ENCODE measurements at regions not wholly inside any gene's neighbourhood (a gene's known extent, or its start where the extent isn't known, plus 50 kb on each side); places are given as distances from the start of the nearest gene placed in this dataset.

DNA sequence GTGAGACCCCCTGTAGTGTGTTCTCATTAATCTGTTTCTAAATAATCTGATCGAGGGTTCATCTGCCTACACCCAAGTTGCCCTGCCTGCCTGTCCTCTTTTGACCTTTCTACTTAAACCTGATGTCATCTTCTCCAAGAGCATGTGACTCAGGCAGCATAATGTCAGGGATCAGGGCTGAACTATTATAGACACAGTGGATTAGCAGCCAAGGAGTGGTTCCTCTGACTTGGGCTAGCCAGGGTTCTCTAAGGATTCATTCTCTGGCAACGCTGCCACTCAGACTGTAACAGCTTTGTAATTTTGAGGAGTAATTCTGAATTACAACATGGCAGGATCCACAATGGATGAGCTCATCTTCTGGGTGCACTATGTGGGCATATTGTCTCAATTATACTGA, 124.0 kb downstream of the MDH1 start:
- H3K4me2 ChIP-seq (ENCODE audit: low read length), result no peak overlapping the region

DNA sequence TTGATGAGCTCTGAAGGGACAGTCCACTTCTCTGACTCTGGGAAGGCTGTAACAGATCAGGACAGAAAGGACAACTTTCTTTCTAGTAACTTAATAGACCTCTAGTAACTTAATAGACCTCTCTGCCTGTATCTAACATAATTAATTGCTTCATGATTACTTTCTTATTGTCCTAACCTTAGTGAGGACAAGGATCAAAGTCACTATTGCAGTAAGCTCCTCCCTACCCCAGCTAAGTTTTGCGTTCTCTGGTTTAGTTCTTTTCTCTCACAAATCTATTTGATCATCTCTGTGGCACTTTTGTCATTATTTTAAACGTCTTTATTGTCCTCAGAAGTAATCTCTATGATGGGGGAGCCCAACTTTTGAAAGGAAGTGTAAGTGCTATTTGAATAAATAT, 125.5 kb upstream of the UGP2 start:
- H3K9me3 ChIP-seq (ENCODE audit: control insufficient read depth, insufficient read depth, low read length), result no peaks in the 10 kb centered on the region; the same call in 1 of the 2 replicates
- no peaks in the 10 kb centered on the region for H3K36me3 ChIP-seq (ENCODE audit: control insufficient read depth, low read length)
- H3K4me2 ChIP-seq (ENCODE audit: low read length), result no peak overlapping the region
- H3F3A ChIP-seq (ENCODE audit: control insufficient read depth, insufficient read depth), result no peaks in the 10 kb centered on the region
- no peak overlapping the region for H3K4me3 ChIP-seq (ENCODE audit: low read length)
- TF ChIP-seq, protein P1, sequence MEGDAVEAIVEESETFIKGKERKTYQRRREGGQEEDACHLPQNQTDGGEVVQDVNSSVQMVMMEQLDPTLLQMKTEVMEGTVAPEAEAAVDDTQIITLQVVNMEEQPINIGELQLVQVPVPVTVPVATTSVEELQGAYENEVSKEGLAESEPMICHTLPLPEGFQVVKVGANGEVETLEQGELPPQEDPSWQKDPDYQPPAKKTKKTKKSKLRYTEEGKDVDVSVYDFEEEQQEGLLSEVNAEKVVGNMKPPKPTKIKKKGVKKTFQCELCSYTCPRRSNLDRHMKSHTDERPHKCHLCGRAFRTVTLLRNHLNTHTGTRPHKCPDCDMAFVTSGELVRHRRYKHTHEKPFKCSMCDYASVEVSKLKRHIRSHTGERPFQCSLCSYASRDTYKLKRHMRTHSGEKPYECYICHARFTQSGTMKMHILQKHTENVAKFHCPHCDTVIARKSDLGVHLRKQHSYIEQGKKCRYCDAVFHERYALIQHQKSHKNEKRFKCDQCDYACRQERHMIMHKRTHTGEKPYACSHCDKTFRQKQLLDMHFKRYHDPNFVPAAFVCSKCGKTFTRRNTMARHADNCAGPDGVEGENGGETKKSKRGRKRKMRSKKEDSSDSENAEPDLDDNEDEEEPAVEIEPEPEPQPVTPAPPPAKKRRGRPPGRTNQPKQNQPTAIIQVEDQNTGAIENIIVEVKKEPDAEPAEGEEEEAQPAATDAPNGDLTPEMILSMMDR (IDR thresholded peaks at IDR 0.05; ENCODE audit: low read depth, low read length, poor library complexity, severe bottlenecking), result no peak
- no peak for TF ChIP-seq EZH2phosphoT487 (IDR thresholded peaks at IDR 0.05; ENCODE audit: borderline replicate concordance, low read length)
- no peaks in the 10 kb centered on the region for H3K27me3 ChIP-seq (ENCODE audit: control insufficient read depth, low read length)
- no peaks in the 10 kb centered on the region for H4K20me1 ChIP-seq (ENCODE audit: control insufficient read depth, insufficient read depth, low read depth, low read length)
- H3K9me2 ChIP-seq (replicated peaks; ENCODE audit: control insufficient read depth, low read length), result no peaks in the 10 kb centered on the region
- H3K27ac ChIP-seq (ENCODE audit: low read depth, low read length), result no peak overlapping the region
- peaks cover 5% of the 10 kb centered on the region for H3K4me1 ChIP-seq (ENCODE audit: control insufficient read depth, low read length)
- H3K79me2 ChIP-seq (ENCODE audit: control insufficient read depth, low read length), result no peaks in the 10 kb centered on the region

More for the DNA sequence above, 124.0 kb downstream of the MDH1 start:
- no peaks in the 10 kb centered on the region for H3F3A ChIP-seq (ENCODE audit: control insufficient read depth, insufficient read depth)
- H3K27ac ChIP-seq (ENCODE audit: low read depth, low read length), result no peak overlapping the region
- H3K9me2 ChIP-seq (replicated peaks; ENCODE audit: control insufficient read depth, low read length), result no peaks in the 10 kb centered on the region
- H3K4me1 ChIP-seq (ENCODE audit: control insufficient read depth, low read length), result no peaks in the 10 kb centered on the region
- H3K9me3 ChIP-seq (ENCODE audit: control insufficient read depth, insufficient read depth, low read length), result no peaks in the 10 kb centered on the region; the same call in 1 of the 2 replicates
- no peak for TF ChIP-seq EZH2phosphoT487 (IDR thresholded peaks at IDR 0.05; ENCODE audit: borderline replicate concordance, low read length)
- TF ChIP-seq, protein P1 (IDR thresholded peaks at IDR 0.05; ENCODE audit: low read depth, low read length, poor library complexity, severe bottlenecking), result no peak
- H3K79me2 ChIP-seq (ENCODE audit: control insufficient read depth, low read length), result no peaks in the 10 kb centered on the region
- no peaks in the 10 kb centered on the region for H4K20me1 ChIP-seq (ENCODE audit: control insufficient read depth, insufficient read depth, low read depth, low read length)
- H3K4me3 ChIP-seq (ENCODE audit: low read length), result no peak overlapping the region
- no peaks in the 10 kb centered on the region for H3K27me3 ChIP-seq (ENCODE audit: control insufficient read depth, low read length)
- H3K36me3 ChIP-seq (ENCODE audit: control insufficient read depth, low read length), result no peaks in the 10 kb centered on the region

- Histone ChIP-seq H4K20me1 (ENCODE audit: control insufficient read depth, insufficient read depth, low read depth, low read length) (no peaks in the 10 kb centered on the region), H3K9me2 (replicated peaks; ENCODE audit: control insufficient read depth, low read length) (no peaks in the 10 kb centered on the region), H3K4me2 (ENCODE audit: low read length) (no peak overlapping the region), H3K4me3 (ENCODE audit: low read length) (no peak overlapping the region), H3K4me1 (ENCODE audit: control insufficient read depth, low read length) (peaks cover 5% of the 10 kb centered on the region), H3K79me2 (ENCODE audit: control insufficient read depth, low read length) (no peaks in the 10 kb centered on the region), H3K27me3 (ENCODE audit: control insufficient read depth, low read length) (no peaks in the 10 kb centered on the region), H3K36me3 (ENCODE audit: control insufficient read depth, low read length) (no peaks in the 10 kb centered on the region), H3F3A (ENCODE audit: control insufficient read depth, insufficient read depth) (no peaks in the 10 kb centered on the region), H3K9me3 (ENCODE audit: control insufficient read depth, insufficient read depth, low read length) (no peaks in the 10 kb centered on the region; the same call in 1 of the 2 replicates), H3K27ac (ENCODE audit: low read depth, low read length) (no peak overlapping the region)
- no peak for TF ChIP-seq EZH2phosphoT487 (IDR thresholded peaks at IDR 0.05; ENCODE audit: borderline replicate concordance, low read length)
- TF ChIP-seq, protein P1 (IDR thresholded peaks at IDR 0.05; ENCODE audit: low read depth, low read length, poor library complexity, severe bottlenecking), result no peak
These were observed 122.6 kb upstream of the UGP2 start for GRCh38 chr2:63719052-63719451.
